Tibial nerve (tissue), 4 donors: ENCODE measurements at regions not wholly inside any gene's neighbourhood (a gene's known extent, or its start where the extent isn't known, plus 50 kb on each side); places are given as distances from the start of the nearest gene placed in this dataset.

Experiments used
- EP300 ChIP-seq, 2 donors: sonication (generic); formaldehyde crosslinking; IDR thresholded peaks; one replicate each; pipeline ENCODE4 v1.6.1; 2017; ENCODE audit warnings: antibody characterized with exemption in 2 of 2, mild to moderate bottlenecking in 1 of 2
- TF ChIP-seq, protein P1 (sequence below), 5 experiments: fragments of 200-600 bp in 3 of 5; fragments of 450-650 bp in 2 of 5; sonication (generic) in 3 of 5; IDR thresholded peaks; one replicate each; pipeline ENCODE4 v1.5.1; 2016 to 2019; ENCODE audit warnings: antibody characterized with exemption in 5 of 5, mild to moderate bottlenecking in 3 of 5, moderate library complexity in 2 of 5

DNA sequence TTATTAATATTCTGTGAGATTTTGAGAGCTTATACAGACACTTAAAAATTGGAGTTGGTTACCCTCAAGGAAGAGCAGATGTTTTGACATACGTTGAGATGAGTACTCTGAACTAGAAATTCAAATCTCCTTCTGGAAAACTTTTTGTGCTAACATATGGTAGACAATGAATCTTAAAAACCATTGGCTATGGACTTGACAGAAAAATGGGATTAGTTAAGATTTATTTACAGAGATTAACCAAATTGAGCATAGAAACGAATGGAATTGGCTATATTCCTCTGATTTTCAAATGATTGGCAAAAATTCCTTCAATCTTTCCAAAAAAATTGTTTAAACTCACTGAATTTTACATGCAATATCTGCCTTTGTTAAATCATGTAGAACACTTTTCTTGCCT, 1392.9 kb downstream of the BRINP3 start:
- TF ChIP-seq, protein P1, sequence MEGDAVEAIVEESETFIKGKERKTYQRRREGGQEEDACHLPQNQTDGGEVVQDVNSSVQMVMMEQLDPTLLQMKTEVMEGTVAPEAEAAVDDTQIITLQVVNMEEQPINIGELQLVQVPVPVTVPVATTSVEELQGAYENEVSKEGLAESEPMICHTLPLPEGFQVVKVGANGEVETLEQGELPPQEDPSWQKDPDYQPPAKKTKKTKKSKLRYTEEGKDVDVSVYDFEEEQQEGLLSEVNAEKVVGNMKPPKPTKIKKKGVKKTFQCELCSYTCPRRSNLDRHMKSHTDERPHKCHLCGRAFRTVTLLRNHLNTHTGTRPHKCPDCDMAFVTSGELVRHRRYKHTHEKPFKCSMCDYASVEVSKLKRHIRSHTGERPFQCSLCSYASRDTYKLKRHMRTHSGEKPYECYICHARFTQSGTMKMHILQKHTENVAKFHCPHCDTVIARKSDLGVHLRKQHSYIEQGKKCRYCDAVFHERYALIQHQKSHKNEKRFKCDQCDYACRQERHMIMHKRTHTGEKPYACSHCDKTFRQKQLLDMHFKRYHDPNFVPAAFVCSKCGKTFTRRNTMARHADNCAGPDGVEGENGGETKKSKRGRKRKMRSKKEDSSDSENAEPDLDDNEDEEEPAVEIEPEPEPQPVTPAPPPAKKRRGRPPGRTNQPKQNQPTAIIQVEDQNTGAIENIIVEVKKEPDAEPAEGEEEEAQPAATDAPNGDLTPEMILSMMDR (IDR thresholded peaks at IDR 0.05), result no peak
- TF ChIP-seq EP300 (IDR thresholded peaks at IDR 0.05), result no peak
